ENCODE measurements at regions not wholly inside any gene's neighbourhood (a gene's known extent, or its start where the extent isn't known, plus 50 kb on each side); places are given as distances from the start of the nearest gene placed in this dataset.

- Mint-ChIP-seq H3K27me3 (no peaks in the 10 kb centered on the region), H3K9me3 (no peaks in the 10 kb centered on the region), H3K36me3 (no peaks in the 10 kb centered on the region), H3K4me3 (no peak overlapping the region), H3K27ac (no peak overlapping the region), H3K4me1 (ENCODE audit: unreplicated experiment) (no peaks in the 10 kb centered on the region)
- no peak for DNase-seq (ENCODE audit: extremely low spot score, unreplicated experiment)
- no peak for TF ChIP-seq CTCF (conservative IDR thresholded peaks at IDR 0.05)
These were observed 278.4 kb downstream of the MBNL1 start for GRCh38 chr3:152547153-152547552.

- no peaks in the 10 kb centered on the region for H3K9me3 Mint-ChIP-seq
- no peaks in the 10 kb centered on the region for H3K27me3 Mint-ChIP-seq
- TF ChIP-seq CTCF (conservative IDR thresholded peaks at IDR 0.05), result no peak
- H3K4me1 Mint-ChIP-seq (ENCODE audit: unreplicated experiment), result no peaks in the 10 kb centered on the region
- DNase-seq (ENCODE audit: extremely low spot score, unreplicated experiment), result no peak
- no peak overlapping the region for H3K27ac Mint-ChIP-seq
- no peaks in the 10 kb centered on the region for H3K36me3 Mint-ChIP-seq
- no peak overlapping the region for H3K4me3 Mint-ChIP-seq
These were observed 280.5 kb downstream of the MBNL1 start for GRCh38 chr3:152549263-152549662.

GRCh38 chr3:152550284-152550683 lies 281.6 kb downstream of the MBNL1 start:
- no peak for TF ChIP-seq CTCF (conservative IDR thresholded peaks at IDR 0.05)
- Mint-ChIP-seq H3K4me3 (no peak overlapping the region), H3K27ac (no peak overlapping the region), H3K9me3 (no peaks in the 10 kb centered on the region), H3K36me3 (no peaks in the 10 kb centered on the region), H3K27me3 (no peaks in the 10 kb centered on the region), H3K4me1 (ENCODE audit: unreplicated experiment) (no peaks in the 10 kb centered on the region)
- no peak for DNase-seq (ENCODE audit: extremely low spot score, unreplicated experiment)

- no peaks in the 10 kb centered on the region for H3K27me3 Mint-ChIP-seq
- no peak overlapping the region for H3K27ac Mint-ChIP-seq
- no peak for DNase-seq (ENCODE audit: extremely low spot score, unreplicated experiment)
- TF ChIP-seq CTCF (conservative IDR thresholded peaks at IDR 0.05), result no peak
- H3K36me3 Mint-ChIP-seq, result no peaks in the 10 kb centered on the region
- H3K4me1 Mint-ChIP-seq (ENCODE audit: unreplicated experiment), result peaks cover 6% of the 10 kb centered on the region
- H3K4me3 Mint-ChIP-seq, result no peak overlapping the region
- H3K9me3 Mint-ChIP-seq, result no peaks in the 10 kb centered on the region
These were observed 280.0 kb upstream of the P2RY1 start for GRCh38 chr3:152554980-152555379.

GRCh38 chr3:152555666-152556291 lies 279.2 kb upstream of the P2RY1 start:
- TF ChIP-seq CTCF (conservative IDR thresholded peaks at IDR 0.05), result no peak
- Mint-ChIP-seq H3K4me3 (no peak overlapping the region), H3K27ac (no peak overlapping the region), H3K27me3 (no peaks in the 10 kb centered on the region), H3K9me3 (no peaks in the 10 kb centered on the region), H3K36me3 (no peaks in the 10 kb centered on the region), H3K4me1 (ENCODE audit: unreplicated experiment) (peaks cover 6% of the 10 kb centered on the region)
- no peak for DNase-seq (ENCODE audit: extremely low spot score, unreplicated experiment)

All from type B pancreatic cell (in vitro differentiated cells).